ENCODE measurements at regions not wholly inside any gene's neighbourhood (a gene's known extent, or its start where the extent isn't known, plus 50 kb on each side); places are given as distances from the start of the nearest gene placed in this dataset.

DNA sequence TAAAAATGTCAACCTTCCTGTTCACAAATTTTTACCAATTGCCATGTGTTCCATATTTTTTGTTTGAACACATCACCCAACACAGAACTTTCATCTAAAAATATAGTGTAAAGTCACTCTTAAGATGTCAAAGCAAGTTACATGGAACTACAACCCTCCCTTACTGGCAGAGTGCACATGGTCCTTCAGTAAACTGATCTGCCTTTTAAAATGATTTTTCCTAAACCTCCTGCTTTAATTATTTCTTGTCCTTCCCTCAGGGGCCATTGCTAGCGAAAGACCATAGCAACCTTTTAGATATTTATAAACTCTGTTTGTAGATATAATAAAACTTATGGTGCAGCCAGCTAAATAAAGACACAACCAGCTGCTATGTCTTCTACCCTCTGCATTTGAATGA lies 255.2 kb upstream of the FAR2 start:
- no peak for DNase-seq (ENCODE audit: low read depth)
- H3K4me3 ChIP-seq (ENCODE audit: low read length), result no peak overlapping the region
- TF ChIP-seq, protein P1, sequence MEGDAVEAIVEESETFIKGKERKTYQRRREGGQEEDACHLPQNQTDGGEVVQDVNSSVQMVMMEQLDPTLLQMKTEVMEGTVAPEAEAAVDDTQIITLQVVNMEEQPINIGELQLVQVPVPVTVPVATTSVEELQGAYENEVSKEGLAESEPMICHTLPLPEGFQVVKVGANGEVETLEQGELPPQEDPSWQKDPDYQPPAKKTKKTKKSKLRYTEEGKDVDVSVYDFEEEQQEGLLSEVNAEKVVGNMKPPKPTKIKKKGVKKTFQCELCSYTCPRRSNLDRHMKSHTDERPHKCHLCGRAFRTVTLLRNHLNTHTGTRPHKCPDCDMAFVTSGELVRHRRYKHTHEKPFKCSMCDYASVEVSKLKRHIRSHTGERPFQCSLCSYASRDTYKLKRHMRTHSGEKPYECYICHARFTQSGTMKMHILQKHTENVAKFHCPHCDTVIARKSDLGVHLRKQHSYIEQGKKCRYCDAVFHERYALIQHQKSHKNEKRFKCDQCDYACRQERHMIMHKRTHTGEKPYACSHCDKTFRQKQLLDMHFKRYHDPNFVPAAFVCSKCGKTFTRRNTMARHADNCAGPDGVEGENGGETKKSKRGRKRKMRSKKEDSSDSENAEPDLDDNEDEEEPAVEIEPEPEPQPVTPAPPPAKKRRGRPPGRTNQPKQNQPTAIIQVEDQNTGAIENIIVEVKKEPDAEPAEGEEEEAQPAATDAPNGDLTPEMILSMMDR (conservative IDR thresholded peaks at IDR 0.05; ENCODE audit: low read depth, low read length), result no peak

GRCh38 chr12:28896421-28896820 lies 252.7 kb upstream of the FAR2 start:
- H3K4me3 ChIP-seq (ENCODE audit: low read length), result no peak overlapping the region
- TF ChIP-seq, protein P1 (conservative IDR thresholded peaks at IDR 0.05; ENCODE audit: low read depth, low read length), result no peak
- DNase-seq (ENCODE audit: low read depth), result no peak

- TF ChIP-seq, protein P1 (conservative IDR thresholded peaks at IDR 0.05; ENCODE audit: low read depth, low read length), result no peak
- no peak overlapping the region for H3K4me3 ChIP-seq (ENCODE audit: low read length)
- DNase-seq (ENCODE audit: low read depth), result no peak
These were observed 251.0 kb upstream of the FAR2 start for GRCh38 chr12:28898038-28898437.

DNA sequence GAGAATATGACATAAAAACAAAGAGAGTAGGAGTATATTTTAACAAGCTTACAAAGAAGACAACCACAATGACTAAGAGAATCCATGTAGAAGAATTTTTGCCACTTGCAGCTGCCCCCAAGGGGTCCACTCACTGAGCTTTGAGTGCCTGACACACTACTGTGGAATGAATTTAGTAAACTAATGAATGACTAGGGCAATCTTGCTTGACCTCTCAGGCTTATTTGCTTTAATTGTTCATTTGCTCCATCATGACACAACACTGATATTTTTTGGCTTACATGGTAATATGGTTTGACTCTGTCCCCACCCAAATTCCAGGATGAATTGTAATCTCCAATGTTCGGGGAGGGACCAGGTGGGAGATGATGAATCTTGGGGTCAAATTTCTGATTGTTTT lies 249.1 kb upstream of the FAR2 start:
- TF ChIP-seq, protein P1 (conservative IDR thresholded peaks at IDR 0.05; ENCODE audit: low read depth, low read length), result no peak
- no peak for DNase-seq (ENCODE audit: low read depth)
- H3K4me3 ChIP-seq (ENCODE audit: low read length), result no peak overlapping the region

GRCh38 chr12:28905220-28905955 lies 243.7 kb upstream of the FAR2 start:
- H3K4me3 ChIP-seq (ENCODE audit: low read length), result no peak overlapping the region
- TF ChIP-seq, protein P1 (conservative IDR thresholded peaks at IDR 0.05; ENCODE audit: low read depth, low read length), result no peak
- DNase-seq (ENCODE audit: low read depth), result no peak

DNA sequence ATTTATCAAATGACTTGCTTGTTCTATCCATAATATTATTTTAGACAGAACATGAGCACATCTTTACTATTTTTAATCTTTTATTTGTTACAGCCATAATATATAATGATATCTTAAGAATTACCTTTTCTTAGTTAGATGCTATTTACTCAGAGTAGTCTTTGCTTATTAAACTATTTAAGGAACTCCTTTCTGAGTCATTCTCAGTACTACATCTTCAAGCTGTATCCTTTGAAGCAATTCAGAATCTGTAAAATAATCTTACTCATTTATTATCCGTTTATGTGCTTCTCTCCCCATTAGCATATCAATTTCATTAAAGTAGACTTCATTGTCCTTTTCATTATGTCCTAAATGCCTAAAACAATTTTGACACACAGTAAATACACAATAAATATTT lies 240.4 kb upstream of the FAR2 start:
- TF ChIP-seq, protein P1 (conservative IDR thresholded peaks at IDR 0.05; ENCODE audit: low read depth, low read length), result no peak
- H3K4me3 ChIP-seq (ENCODE audit: low read length), result no peak overlapping the region
- DNase-seq (ENCODE audit: low read depth), result no peak

- TF ChIP-seq, protein P1 (conservative IDR thresholded peaks at IDR 0.05; ENCODE audit: low read depth, low read length), result no peak
- no peak overlapping the region for H3K4me3 ChIP-seq (ENCODE audit: low read length)
- no peak for DNase-seq (ENCODE audit: low read depth)
These were observed 239.8 kb upstream of the FAR2 start for GRCh38 chr12:28909291-28909690.

Data from retinal pigment epithelial cell (primary cell).